GM18505 (cell line): ENCODE measurements at regions not wholly inside any gene's neighbourhood (a gene's known extent, or its start where the extent isn't known, plus 50 kb on each side); places are given as distances from the start of the nearest gene placed in this dataset.
"Not testable (repeated sequence)": the region's sequence is repeated elsewhere in the genome, so short reads cannot be mapped to it uniquely, and the experiment has no call there.

Experiments
- ATAC-seq: cut with Tn5 transposase; IDR thresholded peaks from one replicate; pipeline ENCODE4 v1.9.1; 2021; ENCODE audit not compliant: unreplicated experiment
- POLR2A ChIP-seq: IDR thresholded peaks from 4 replicates; pipeline ENCODE4 v1.6.1; 2011; ENCODE audit warnings: borderline replicate concordance; ENCODE audit not compliant: insufficient read depth, insufficient read length; ENCODE audit errors: extremely low read depth

DNA sequence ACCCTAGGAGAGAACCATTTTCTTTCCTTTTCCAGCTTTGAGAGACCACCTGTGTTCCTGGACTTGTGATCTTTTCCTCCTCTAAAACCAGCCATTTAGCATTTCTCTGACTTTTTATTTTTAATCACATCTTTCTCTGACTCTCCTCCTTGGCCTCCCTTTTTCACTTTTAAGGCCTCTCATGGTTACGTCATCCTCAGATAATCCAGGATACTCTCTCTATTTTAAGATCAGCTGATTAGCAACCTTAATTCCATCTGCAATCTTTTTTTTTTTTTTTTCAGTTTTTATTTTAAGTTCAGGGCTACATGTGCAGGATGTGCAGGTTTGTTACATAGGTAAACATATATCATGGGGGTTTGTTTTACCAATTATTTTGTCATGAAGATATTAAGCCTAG is 54.0 kb downstream of the RFPL4B start:
- ATAC-seq = no peak

DNA sequence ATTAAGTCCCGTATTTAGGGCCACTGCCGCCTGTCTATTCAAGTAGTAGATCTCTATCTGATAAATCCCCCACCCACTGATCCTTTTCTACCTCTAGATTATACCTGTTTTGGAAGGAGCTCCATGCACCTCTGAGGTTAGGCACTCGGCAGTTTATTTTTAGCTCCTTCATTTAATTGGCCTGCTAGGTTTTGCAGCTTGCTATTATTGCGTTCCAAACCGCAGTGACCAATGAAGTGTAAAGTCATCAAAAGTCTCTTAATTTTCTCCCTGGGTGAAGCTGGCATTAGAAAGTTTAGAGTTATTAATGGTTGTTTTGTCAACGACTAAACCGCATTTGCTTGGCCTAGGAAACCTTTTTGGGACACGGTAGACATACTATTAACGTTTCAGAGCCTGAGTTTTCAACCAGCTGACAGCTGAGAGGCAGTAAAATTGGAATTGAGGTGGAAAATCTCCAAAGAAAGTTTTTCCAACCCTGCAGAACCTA is 60.0 kb downstream of the RFPL4B start:
- no peak for ATAC-seq
- no peak for TF ChIP-seq POLR2A

More for the DNA sequence above, 54.0 kb downstream of the RFPL4B start:
- TF ChIP-seq POLR2A = no peak

GRCh38 chr6:112408522-112408921 is 61.4 kb downstream of the RFPL4B start:
- TF ChIP-seq POLR2A = no peak
- ATAC-seq = no peak

DNA sequence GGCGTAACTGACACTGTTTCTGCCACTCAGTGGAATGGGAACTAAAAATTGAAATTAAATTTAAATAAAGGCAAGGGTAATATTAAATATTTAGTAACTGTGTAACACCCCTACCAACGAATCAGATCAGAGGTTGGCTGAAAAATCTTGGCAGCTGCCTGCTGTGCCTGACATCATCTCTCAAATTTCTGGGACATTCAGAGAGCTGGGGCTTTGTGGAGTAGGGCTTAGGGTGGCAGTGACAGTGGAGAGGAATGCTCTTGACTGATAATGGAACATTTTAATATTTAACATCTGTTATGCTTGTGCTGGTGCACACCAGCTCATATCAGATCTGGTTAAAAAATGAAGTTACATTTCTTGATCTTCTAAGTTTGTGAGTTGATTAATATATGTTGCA is 62.2 kb downstream of the RFPL4B start:
- ATAC-seq = no peak
- no peak for TF ChIP-seq POLR2A

- no peak for ATAC-seq
- no peak for TF ChIP-seq POLR2A
Measured at GRCh38 chr6:112413780-112414179, 66.7 kb downstream of the RFPL4B start.

DNA sequence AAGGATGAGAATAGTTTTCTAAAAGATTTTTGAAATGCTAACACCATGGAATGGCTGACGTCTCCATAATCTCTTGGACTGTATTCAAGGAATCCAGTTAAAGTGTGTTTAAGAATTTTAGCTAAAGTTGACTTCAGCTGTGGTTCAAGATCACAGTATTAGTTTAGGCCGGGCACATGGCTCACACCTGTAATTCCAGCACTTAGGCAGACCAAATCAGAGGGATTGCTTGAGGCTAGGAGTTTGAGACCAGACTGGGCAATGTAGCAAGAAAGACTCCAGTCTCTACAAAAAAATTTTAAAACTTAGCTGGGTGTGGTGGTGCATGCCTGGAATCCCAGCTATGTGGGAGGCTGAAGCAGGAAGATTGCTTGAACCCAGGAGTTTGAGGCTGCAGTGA is 68.2 kb downstream of the RFPL4B start:
- no peak for ATAC-seq
- no peak for TF ChIP-seq POLR2A

DNA sequence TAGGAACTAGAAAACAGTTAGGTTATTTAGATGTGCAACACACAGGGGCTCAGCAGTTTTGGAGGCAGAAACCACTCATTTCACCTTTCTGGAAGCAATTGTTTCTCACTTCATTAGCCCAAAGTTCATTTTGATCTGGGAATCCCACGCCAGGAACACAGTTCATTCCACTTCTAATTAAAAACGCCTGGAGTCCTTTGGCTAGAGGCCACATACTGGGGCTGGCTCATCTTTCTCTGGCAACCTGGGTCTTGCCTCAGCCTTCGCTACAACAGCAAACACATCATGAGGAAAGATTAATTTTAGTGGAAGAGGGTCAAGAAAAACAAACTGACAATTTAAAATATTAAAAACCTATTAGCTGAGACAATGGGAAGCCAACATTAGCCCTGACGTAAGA is 69.7 kb downstream of the RFPL4B start:
- no peak for TF ChIP-seq POLR2A
- ATAC-seq = no peak

DNA sequence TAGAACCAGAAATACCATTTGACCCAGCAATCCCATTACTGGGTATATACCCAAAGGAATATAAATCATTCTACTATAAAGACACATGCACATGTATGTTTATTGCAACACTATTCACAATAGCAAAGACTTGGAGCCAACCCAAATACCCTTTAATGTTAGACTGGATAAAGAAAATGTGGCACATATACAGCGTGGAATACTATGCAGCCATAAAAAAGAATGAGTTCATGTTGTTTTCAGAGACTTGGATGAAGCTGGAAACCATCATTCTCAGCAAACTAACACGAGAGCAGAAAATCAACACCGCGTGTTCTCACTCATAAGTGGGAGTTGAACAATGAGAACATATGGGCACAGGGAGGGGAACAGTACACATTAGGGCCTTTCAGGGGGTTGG is 79.9 kb downstream of the RFPL4B start:
- ATAC-seq = not testable (repeated sequence)

DNA sequence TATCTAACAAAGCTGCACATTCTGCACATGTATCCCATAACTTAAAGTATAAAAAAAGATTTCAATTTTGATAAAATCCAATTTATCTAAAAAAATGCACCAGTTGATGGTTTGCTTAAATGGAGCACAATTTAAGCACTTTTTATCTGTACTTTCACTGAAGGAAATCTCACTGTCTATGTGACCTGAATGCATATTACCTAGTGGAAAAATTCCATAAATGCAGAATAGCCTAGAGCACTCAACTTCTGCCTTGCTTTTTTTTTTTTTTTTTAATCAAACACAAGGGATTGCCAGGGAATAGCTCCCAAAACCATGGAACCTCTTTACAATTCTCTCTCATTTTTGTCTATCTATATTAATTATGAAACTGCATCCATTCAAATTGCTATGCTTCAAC is 80.4 kb downstream of the RFPL4B start:
- no peak for TF ChIP-seq POLR2A
- ATAC-seq = no peak

- TF ChIP-seq POLR2A = no peak
- ATAC-seq = no peak
Measured at GRCh38 chr6:112428477-112428876, 81.3 kb downstream of the RFPL4B start.

GRCh38 chr6:112429226-112429625 is 82.1 kb downstream of the RFPL4B start:
- ATAC-seq = no peak

GRCh38 chr6:112431803-112432202 is 84.7 kb downstream of the RFPL4B start:
- no peak for ATAC-seq
- TF ChIP-seq POLR2A = no peak

More at GRCh38 chr6:112429226-112429625, 82.1 kb downstream of the RFPL4B start:
- no peak for TF ChIP-seq POLR2A

- ATAC-seq = no peak
- TF ChIP-seq POLR2A = no peak
Measured at GRCh38 chr6:112432853-112433252, 85.7 kb downstream of the RFPL4B start.

DNA sequence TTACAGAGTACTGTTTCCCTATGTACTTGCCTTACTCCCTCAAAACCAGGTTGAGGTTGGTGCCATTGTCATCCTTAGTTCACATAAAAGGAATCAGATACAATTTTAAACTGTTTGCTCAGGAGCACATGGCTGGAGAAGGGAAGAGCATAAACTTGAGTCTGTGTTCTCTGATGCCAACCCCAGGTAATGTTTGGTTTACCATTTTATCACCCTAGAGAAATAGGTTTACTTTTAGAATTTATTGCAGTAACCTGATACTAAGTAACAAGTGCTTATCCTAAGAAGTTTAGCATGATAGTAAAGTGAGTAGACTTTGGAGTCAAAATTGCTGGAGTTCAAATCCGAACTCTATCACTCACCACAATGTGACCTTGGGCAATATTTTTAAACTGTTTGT is 86.3 kb downstream of the RFPL4B start:
- ATAC-seq = no peak
- TF ChIP-seq POLR2A = no peak

- no peak for TF ChIP-seq POLR2A
- no peak for ATAC-seq
Measured at GRCh38 chr6:112434896-112435435, 87.8 kb downstream of the RFPL4B start.
